Hepatocyte (in vitro differentiated cells): ENCODE measurements at regions not wholly inside any gene's neighbourhood (a gene's known extent, or its start where the extent isn't known, plus 50 kb on each side); places are given as distances from the start of the nearest gene placed in this dataset.

ENCODE experiments used
- DNase-seq: peaks from one replicate; pipeline ENCODE4 v3.0.0-alpha.2; 2016; ENCODE audit warnings: low spot score
- H2AFZ ChIP-seq: fragments of 200-600 bp; sonication (generic); 2 replicates; pipeline ENCODE4 v1.6.0; 2016; ENCODE audit warnings: antibody characterized with exemption, mild to moderate bottlenecking
- H3K27ac ChIP-seq: fragments of 200-600 bp; sonication (generic); 2 replicates; pipeline ENCODE4 v1.5.1; 2016; ENCODE audit warnings: mild to moderate bottlenecking
- H3K27me3 ChIP-seq: fragments of 200-600 bp; sonication (generic); 2 replicates; pipeline ENCODE4 v1.6.1; 2016
- H3K36me3 ChIP-seq: fragments of 200-600 bp; sonication (generic); replicated peaks from 2 replicates; pipeline ENCODE4 v1.5.1; 2016; ENCODE audit warnings: low read depth; ENCODE audit not compliant: insufficient read depth
- H3K4me1 ChIP-seq: fragments of 200-600 bp; sonication (generic); 2 replicates; pipeline ENCODE4 v1.5.1; 2016; ENCODE audit warnings: mild to moderate bottlenecking, moderate library complexity; ENCODE audit not compliant: insufficient read depth
- H3K4me2 ChIP-seq: fragments of 200-600 bp; sonication (generic); 2 replicates; pipeline ENCODE4 v1.6.0; 2016
- H3K4me3 ChIP-seq: fragments of 200-600 bp; sonication (generic); 2 replicates; pipeline ENCODE4 v1.5.1; 2016; ENCODE audit warnings: mild to moderate bottlenecking
- H3K79me2 ChIP-seq: fragments of 200-600 bp; sonication (generic); 2 replicates; pipeline ENCODE4 v1.6.0; 2017; ENCODE audit warnings: mild to moderate bottlenecking
- H3K9me2 ChIP-seq: fragments of 200-600 bp; sonication (generic); replicated peaks from 2 replicates; pipeline ENCODE4 v1.6.0; 2017; ENCODE audit warnings: mild to moderate bottlenecking; ENCODE audit not compliant: insufficient read depth
- H3K9me3 ChIP-seq: fragments of 200-600 bp; sonication (generic); 2 replicates; pipeline ENCODE4 v1.5.1; 2016; ENCODE audit warnings: low read depth, mild to moderate bottlenecking
- H4K20me1 ChIP-seq: fragments of 200-600 bp; sonication (generic); 2 replicates; pipeline ENCODE4 v1.6.0; 2016; ENCODE audit warnings: mild to moderate bottlenecking; ENCODE audit not compliant: insufficient read depth, poor library complexity, severe bottlenecking
- EZH2 ChIP-seq: fragments of 200-600 bp; sonication (generic); IDR thresholded peaks from 2 replicates; pipeline ENCODE4 v1.6.1; 2016; ENCODE audit warnings: antibody characterized with exemption, mild to moderate bottlenecking, borderline replicate concordance
- EZH2phosphoT487 ChIP-seq: fragments of 200-600 bp; sonication (generic); IDR thresholded peaks from one replicate; pipeline ENCODE4 v1.6.1; 2018; ENCODE audit warnings: antibody characterized with exemption, mild to moderate bottlenecking, low read depth, moderate library complexity; ENCODE audit not compliant: unreplicated experiment, severe bottlenecking
- WGBS: methylation state at CpG from one replicate; pipeline ENCODE4 v1.1.6; 2016; ENCODE audit warnings: low lambda C conversion rate; ENCODE audit errors: missing lambda C conversion rate; 5-methylcytosine and 5-hydroxymethylcytosine counted together
- TF ChIP-seq, protein P1 (sequence below): fragments of 200-600 bp; sonication (generic); IDR thresholded peaks from 2 replicates; pipeline ENCODE4 v1.5.1; 2016; ENCODE audit warnings: antibody characterized with exemption, mild to moderate bottlenecking; ENCODE audit not compliant: poor library complexity

- H2AFZ ChIP-seq: no peak overlapping the region
- DNase-seq: no peak
Measured at GRCh38 chr9:15372455-15372854, 50.2 kb upstream of the SNAPC3 start.

DNA sequence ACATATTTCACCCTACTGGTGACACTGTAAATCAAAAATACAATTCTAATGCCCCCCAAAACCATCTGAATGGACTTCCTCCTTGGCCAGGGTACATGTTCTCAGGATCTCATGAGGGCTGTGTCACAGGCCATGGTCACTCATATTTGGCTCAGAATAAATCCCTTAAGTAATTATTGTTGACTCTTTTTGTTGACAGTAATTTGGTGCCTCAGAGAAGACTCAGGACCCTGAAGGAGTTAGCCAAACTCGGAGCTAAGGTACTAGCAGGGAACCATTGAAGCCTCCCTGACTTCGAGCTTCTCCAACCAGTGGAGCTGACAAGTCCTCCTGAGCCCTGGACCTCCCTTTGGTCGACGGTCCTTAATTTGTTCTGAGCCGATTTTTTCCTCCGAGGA is 51.2 kb upstream of the SNAPC3 start:
- no peaks in the 10 kb centered on the region for H4K20me1 ChIP-seq
- no peak overlapping the region for H3K27ac ChIP-seq

More at GRCh38 chr9:15372455-15372854, 50.2 kb upstream of the SNAPC3 start:
- Histone ChIP-seq H3K4me2 (no peak overlapping the region), H3K9me2 (no peaks in the 10 kb centered on the region), H3K4me1 (peaks cover 13% of the 10 kb centered on the region), H3K27ac (peak overlapping the region; percentile 75), H4K20me1 (no peaks in the 10 kb centered on the region), H3K27me3 (no peaks in the 10 kb centered on the region), H3K79me2 (no peaks in the 10 kb centered on the region), H3K9me3 (no peaks in the 10 kb centered on the region), H3K4me3 (no peak overlapping the region), H3K36me3 (no peaks in the 10 kb centered on the region)
- 72% methylated on average over 6 of the region's 6 CpGs for WGBS
- TF ChIP-seq, protein P1, sequence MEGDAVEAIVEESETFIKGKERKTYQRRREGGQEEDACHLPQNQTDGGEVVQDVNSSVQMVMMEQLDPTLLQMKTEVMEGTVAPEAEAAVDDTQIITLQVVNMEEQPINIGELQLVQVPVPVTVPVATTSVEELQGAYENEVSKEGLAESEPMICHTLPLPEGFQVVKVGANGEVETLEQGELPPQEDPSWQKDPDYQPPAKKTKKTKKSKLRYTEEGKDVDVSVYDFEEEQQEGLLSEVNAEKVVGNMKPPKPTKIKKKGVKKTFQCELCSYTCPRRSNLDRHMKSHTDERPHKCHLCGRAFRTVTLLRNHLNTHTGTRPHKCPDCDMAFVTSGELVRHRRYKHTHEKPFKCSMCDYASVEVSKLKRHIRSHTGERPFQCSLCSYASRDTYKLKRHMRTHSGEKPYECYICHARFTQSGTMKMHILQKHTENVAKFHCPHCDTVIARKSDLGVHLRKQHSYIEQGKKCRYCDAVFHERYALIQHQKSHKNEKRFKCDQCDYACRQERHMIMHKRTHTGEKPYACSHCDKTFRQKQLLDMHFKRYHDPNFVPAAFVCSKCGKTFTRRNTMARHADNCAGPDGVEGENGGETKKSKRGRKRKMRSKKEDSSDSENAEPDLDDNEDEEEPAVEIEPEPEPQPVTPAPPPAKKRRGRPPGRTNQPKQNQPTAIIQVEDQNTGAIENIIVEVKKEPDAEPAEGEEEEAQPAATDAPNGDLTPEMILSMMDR: no peak
- TF ChIP-seq EZH2 (no peak), EZH2phosphoT487 (no peak)

DNA sequence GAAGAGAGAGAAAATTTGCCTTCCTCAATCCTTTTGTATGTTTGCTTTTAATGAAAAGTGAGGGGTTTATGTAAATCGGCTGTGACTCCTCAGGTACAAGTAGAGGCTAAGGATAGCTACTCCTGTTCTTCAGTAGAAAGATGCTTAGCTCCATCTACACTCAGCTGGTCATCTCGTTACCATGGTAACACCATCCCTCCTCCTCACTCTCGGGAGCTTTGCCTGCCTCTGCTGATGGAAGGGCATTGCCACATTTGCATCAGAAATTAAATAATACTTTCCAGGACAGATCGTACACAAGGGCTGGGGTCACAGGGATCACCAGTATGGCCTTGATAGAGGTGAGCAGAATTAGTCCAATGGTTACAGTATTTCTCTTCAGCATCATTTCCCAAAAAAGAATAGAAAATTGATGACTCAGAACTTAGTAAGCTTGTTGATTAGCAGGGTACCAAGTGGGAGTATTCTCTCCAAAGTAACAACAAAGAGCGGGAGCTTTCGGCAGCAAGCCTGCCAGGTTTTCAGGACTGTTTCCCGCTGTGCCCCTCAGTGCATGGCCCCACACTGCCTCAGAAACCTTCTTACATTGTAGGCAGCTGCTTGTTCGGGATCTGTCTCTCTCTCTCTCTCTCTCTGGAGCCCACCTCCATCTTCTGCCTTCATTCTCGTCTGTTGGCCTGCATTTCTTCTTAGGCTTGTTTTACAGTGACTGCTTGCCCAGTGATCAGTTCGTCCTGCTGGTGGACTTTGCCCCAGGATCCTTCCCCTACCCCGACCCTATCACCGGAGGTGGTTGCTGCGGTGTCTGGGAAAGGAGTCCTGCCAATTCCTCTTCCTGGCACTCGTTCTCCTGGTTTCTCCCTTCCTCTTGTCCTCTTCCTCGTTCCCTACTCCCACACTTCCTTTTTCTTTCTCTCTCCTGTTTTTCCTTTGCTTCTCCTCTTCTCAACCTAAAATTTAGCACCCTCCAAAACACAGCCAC is 51.9 kb upstream of the SNAPC3 start:
- no peak overlapping the region for H3K4me2 ChIP-seq
- TF ChIP-seq EZH2phosphoT487 (no peak), EZH2 (no peak)
- TF ChIP-seq, protein P1: no peak
- peaks cover 13% of the 10 kb centered on the region for H3K4me1 ChIP-seq
- no peaks in the 10 kb centered on the region for H3K27me3 ChIP-seq
- 81% methylated on average over 15 of the region's 15 CpGs for WGBS
- DNase-seq: no peak
- H3K9me2 ChIP-seq: no peaks in the 10 kb centered on the region
- H3K9me3 ChIP-seq: no peaks in the 10 kb centered on the region
- no peak overlapping the region for H3K27ac ChIP-seq
- no peaks in the 10 kb centered on the region for H3K36me3 ChIP-seq
- H2AFZ ChIP-seq: peak overlapping the region; percentile 28
- H3K4me3 ChIP-seq: no peak overlapping the region
- no peaks in the 10 kb centered on the region for H3K79me2 ChIP-seq
- no peaks in the 10 kb centered on the region for H4K20me1 ChIP-seq

More for the DNA sequence above, 51.2 kb upstream of the SNAPC3 start:
- Histone ChIP-seq H3K4me3 (no peak overlapping the region), H3K9me2 (no peaks in the 10 kb centered on the region), H3K9me3 (no peaks in the 10 kb centered on the region), H2AFZ (peak overlapping the region; percentile 28), H3K36me3 (no peaks in the 10 kb centered on the region), H3K4me1 (peaks cover 13% of the 10 kb centered on the region), H3K79me2 (no peaks in the 10 kb centered on the region), H3K4me2 (no peak overlapping the region), H3K27me3 (no peaks in the 10 kb centered on the region)
- TF ChIP-seq, protein P1: no peak
- TF ChIP-seq EZH2: no peak
- no peak for TF ChIP-seq EZH2phosphoT487
- no peak for DNase-seq
- 94% methylated on average over 6 of the region's 6 CpGs for WGBS
